Liver (tissue), 3 donors: ENCODE measurements at regions not wholly inside any gene's neighbourhood (a gene's known extent, or its start where the extent isn't known, plus 50 kb on each side); places are given as distances from the start of the nearest gene placed in this dataset.

Experiments
- CTCF ChIP-seq: fragments of 150-350 bp; IDR thresholded peaks from 2 replicates; pipeline ENCODE4 v1.5.1; 2017; ENCODE audit warnings: improper control_type of control experiment, low read depth, low read length; ENCODE audit not compliant: missing input control
- FOXA1 ChIP-seq: IDR thresholded peaks from 2 replicates; pipeline ENCODE4 v1.6.1; 2016; ENCODE audit warnings: antibody characterized with exemption
- GABPA ChIP-seq, 2 donors: IDR thresholded peaks in 1 of 2; conservative IDR thresholded peaks in 1 of 2; 2 replicates each; pipeline ENCODE4 v1.6.1; 2016; ENCODE audit warnings: antibody characterized with exemption in 2 of 2, mild to moderate bottlenecking in 1 of 2, moderate library complexity in 1 of 2
- JUND ChIP-seq, 2 donors: IDR thresholded peaks; 2 replicates each; pipeline ENCODE4 v1.6.1; 2016; ENCODE audit warnings: antibody characterized with exemption in 2 of 2
- MAX ChIP-seq: IDR thresholded peaks from 2 replicates; pipeline ENCODE4 v1.6.1; 2016; ENCODE audit warnings: antibody characterized with exemption
- RAD21 ChIP-seq, 2 donors: IDR thresholded peaks; 2 replicates each; pipeline ENCODE4 v1.6.1; 2016; ENCODE audit warnings: antibody characterized with exemption in 2 of 2, mild to moderate bottlenecking in 2 of 2
- REST ChIP-seq: IDR thresholded peaks from 2 replicates; pipeline ENCODE4 v1.6.1; 2016; ENCODE audit warnings: antibody characterized with exemption, mild to moderate bottlenecking
- RXRA ChIP-seq, 2 donors: IDR thresholded peaks; 2 replicates each; pipeline ENCODE4 v1.6.1; 2017 to 2018; ENCODE audit warnings: antibody characterized with exemption in 2 of 2, mild to moderate bottlenecking in 1 of 2
- SP1 ChIP-seq: IDR thresholded peaks from 2 replicates; pipeline ENCODE4 v1.6.1; 2018; ENCODE audit warnings: antibody characterized with exemption, mild to moderate bottlenecking
- TAF1 ChIP-seq: conservative IDR thresholded peaks from 2 replicates; pipeline ENCODE4 v1.6.1; 2016; ENCODE audit warnings: antibody characterized with exemption, mild to moderate bottlenecking
- donor health status: healthy.
- donor health status: healthy.

DNA sequence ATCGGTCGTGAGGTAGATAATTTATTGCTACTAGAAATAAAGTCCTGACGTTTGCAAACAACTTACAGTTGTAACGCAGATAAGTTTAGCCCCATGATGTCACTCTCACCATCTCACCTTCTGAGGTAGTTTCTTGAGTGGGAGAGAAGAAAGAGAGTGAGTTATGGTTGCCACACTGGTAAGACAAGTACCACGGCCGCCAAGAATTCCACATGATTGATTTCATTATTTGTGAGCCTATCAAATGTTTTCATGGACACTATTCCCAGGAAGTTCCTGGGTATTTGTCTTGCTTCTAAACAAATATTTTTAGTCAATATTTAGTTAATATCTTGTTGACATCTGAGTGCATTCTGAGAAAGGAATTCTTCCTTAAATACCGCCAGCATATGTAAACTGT, 339.4 kb upstream of the KIAA1217 start:
- no peak for TF ChIP-seq CTCF
- no peak for TF ChIP-seq GABPA (IDR thresholded peaks at IDR 0.05 in 1 of 2, conservative IDR thresholded peaks at IDR 0.05 in 1 of 2)
- TF ChIP-seq SP1: no peak
- no peak for TF ChIP-seq REST
- no peak for TF ChIP-seq RXRA (IDR thresholded peaks at IDR 0.05)
- TF ChIP-seq MAX: no peak
- TF ChIP-seq TAF1: no peak
- no peak for TF ChIP-seq JUND (IDR thresholded peaks at IDR 0.05)
- TF ChIP-seq FOXA1: no peak
- TF ChIP-seq RAD21 (IDR thresholded peaks at IDR 0.05): no peak
